H1 (cell line): ENCODE measurements at regions not wholly inside any gene's neighbourhood (a gene's known extent, or its start where the extent isn't known, plus 50 kb on each side); places are given as distances from the start of the nearest gene placed in this dataset.

ENCODE experiments used
- CTCF ChIA-PET: fragments of 300-600 bp; sonication (Branson Sonifier 250); formaldehyde crosslinking; loops from one replicate; lab custom pipeline; 2021; ENCODE audit not compliant: partially characterized antibody; lab: Charles Lee
- POLR2A ChIA-PET: fragments of 300-600 bp; sonication (Branson Sonifier 250); formaldehyde crosslinking; loops from one replicate; lab custom pipeline; 2021; ENCODE audit warnings: inconsistent platforms; ENCODE audit not compliant: partially characterized antibody; lab: Charles Lee
- DNase-seq, 2 experiments: peaks; one replicate each; pipeline versions ENCODE4 v3.0.0 to v3.0.0-alpha.2; 2010 to 2022; ENCODE audit warnings: low spot score in 2 of 2, low read depth in 1 of 2, mixed read lengths in 1 of 2
- FAIRE-seq: peaks from 2 replicates; lab custom pipeline; 2011; peaks lifted over from hg19 to GRCh38; lab: Jason Lieb, UNC
- H2AFZ ChIP-seq: 2 replicates; pipeline ENCODE4 v1.8.1; 2012; ENCODE audit warnings: low read length, inconsistent platforms
- H2AK5ac ChIP-seq: 2 replicates; pipeline ENCODE4 v1.6.1; 2013; ENCODE audit warnings: low read depth, low read length
- H2BK120ac ChIP-seq: replicated peaks from 2 replicates; pipeline ENCODE3; 2013; ENCODE audit warnings: low read depth, low read length, inconsistent platforms
- H2BK12ac ChIP-seq: 2 replicates; pipeline ENCODE4 v1.6.1; 2013; ENCODE audit warnings: low read depth, low read length
- H2BK15ac ChIP-seq: 2 replicates; pipeline ENCODE4 v1.6.1; 2013; ENCODE audit warnings: low read length
- H2BK20ac ChIP-seq: 2 replicates; pipeline ENCODE4 v1.6.1; 2013; ENCODE audit warnings: low read length
- H2BK5ac ChIP-seq: 2 replicates; pipeline ENCODE4 v1.6.1; 2013; ENCODE audit warnings: low read depth, low read length
- H3K14ac ChIP-seq: 2 replicates; pipeline ENCODE4 v1.6.1; 2013; ENCODE audit warnings: inconsistent platforms; ENCODE audit not compliant: insufficient read length
- H3K18ac ChIP-seq: 2 replicates; pipeline ENCODE4 v1.6.1; 2013; ENCODE audit warnings: low read length; ENCODE audit errors: extremely low read depth
- H3K23ac ChIP-seq: 2 replicates; pipeline ENCODE4 v1.6.1; 2013; ENCODE audit warnings: inconsistent platforms; ENCODE audit not compliant: insufficient read length
- H3K23me2 ChIP-seq: 2 replicates; pipeline ENCODE4 v1.6.1; 2013; ENCODE audit warnings: low read depth, low read length
- H3K27ac ChIP-seq: 2 replicates; pipeline ENCODE4 v1.6.1; 2011; ENCODE audit warnings: low read depth, low read length, inconsistent platforms
- H3K27me3 ChIP-seq, 4 experiments: replicated peaks in 1 of 4; 1 replicate in 1 of 4; 2 replicates in 3 of 4; pipeline versions ENCODE4 v1.6.1 to v1.8.1; 2011 to 2013; ENCODE audit warnings: low read length in 3 of 4, mild to moderate bottlenecking in 3 of 4, inconsistent platforms in 2 of 4, mixed read lengths in 2 of 4, moderate library complexity in 1 of 4; ENCODE audit not compliant: control insufficient read depth in 3 of 4, insufficient read depth in 3 of 4; ENCODE audit errors: extremely low read depth in 1 of 4
- H3K36me3 ChIP-seq, 4 experiments: 2 replicates each; pipeline versions ENCODE4 v1.6.1 to v1.8.1; 2011 to 2013; ENCODE audit warnings: mild to moderate bottlenecking in 4 of 4, low read length in 3 of 4, moderate library complexity in 2 of 4, control low read depth in 1 of 4, inconsistent platforms in 1 of 4; ENCODE audit not compliant: insufficient read depth in 4 of 4, control insufficient read depth in 2 of 4
- H3K4ac ChIP-seq: replicated peaks from 2 replicates; pipeline ENCODE3; 2013; ENCODE audit warnings: low read length, low read depth, mixed read lengths, inconsistent platforms; ENCODE audit not compliant: insufficient read length
- H3K4me1 ChIP-seq, 4 experiments: replicated peaks in 1 of 4; 1 replicate in 1 of 4; 2 replicates in 3 of 4; pipeline versions ENCODE4 v1.6.1 to v1.8.1; 2011 to 2013; ENCODE audit warnings: low read length in 3 of 4, inconsistent platforms in 2 of 4, mixed read lengths in 1 of 4; ENCODE audit not compliant: insufficient read depth in 4 of 4, control insufficient read depth in 3 of 4
- H3K4me2 ChIP-seq, 2 experiments: 2 replicates each; pipeline versions ENCODE4 v1.6.1 to v1.8.1; 2011 to 2013; ENCODE audit warnings: low read depth in 2 of 2, low read length in 2 of 2, control low read depth in 1 of 2, inconsistent platforms in 1 of 2, mild to moderate bottlenecking in 1 of 2; ENCODE audit not compliant: insufficient read depth in 1 of 2
- H3K4me3 ChIP-seq, 4 experiments: fragments of 200-600, 300-600 bp in 1 of 4; sonication (generic), shearing (Covaris generic), sonication (Bioruptor Twin) in 1 of 4; 2 replicates each; pipeline versions ENCODE4 v1.5.1 to v1.8.1; 2011 to 2016; ENCODE audit warnings: low read length in 4 of 4, low read depth in 3 of 4, control low read depth in 2 of 4, inconsistent platforms in 2 of 4, mild to moderate bottlenecking in 2 of 4, mixed read lengths in 1 of 4, moderate library complexity in 1 of 4; ENCODE audit not compliant: insufficient read depth in 2 of 4; ENCODE audit errors: extremely low read depth in 1 of 4
- H3K56ac ChIP-seq: replicated peaks from 2 replicates; pipeline ENCODE3; 2013; ENCODE audit warnings: low read depth, mild to moderate bottlenecking, mixed read lengths, low read length, inconsistent platforms; ENCODE audit not compliant: insufficient read length
- H3K79me1 ChIP-seq: 2 replicates; pipeline ENCODE4 v1.6.1; 2013; ENCODE audit warnings: low read depth, low read length, control low read depth
- H3K79me2 ChIP-seq, 2 experiments: 2 replicates each; pipeline versions ENCODE4 v1.6.1 to v1.8.1; 2012 to 2013; ENCODE audit warnings: low read length in 2 of 2, mild to moderate bottlenecking in 2 of 2, inconsistent platforms in 1 of 2; ENCODE audit not compliant: insufficient read depth in 2 of 2, control insufficient read depth in 1 of 2
- H3K9ac ChIP-seq, 4 experiments: replicated peaks in 1 of 4; 1 replicate in 1 of 4; 2 replicates in 3 of 4; pipeline versions ENCODE4 v1.6.1 to v1.8.1; 2011 to 2013; ENCODE audit warnings: low read depth in 3 of 4, low read length in 3 of 4, control low read depth in 2 of 4, mild to moderate bottlenecking in 2 of 4, moderate library complexity in 2 of 4, inconsistent platforms in 1 of 4; ENCODE audit errors: extremely low read depth in 1 of 4
- H3K9me3 ChIP-seq, 2 experiments: 2 replicates each; pipeline versions ENCODE4 v1.6.1 to v1.8.1; 2012 to 2013; ENCODE audit warnings: mild to moderate bottlenecking in 2 of 2, moderate library complexity in 2 of 2, control low read depth in 1 of 2, inconsistent platforms in 1 of 2, low read depth in 1 of 2, low read length in 1 of 2, mixed read lengths in 1 of 2; ENCODE audit not compliant: insufficient read depth in 2 of 2
- H4K20me1 ChIP-seq, 2 experiments: replicated peaks in 1 of 2; 2 replicates each; pipeline versions ENCODE3 to v1.8.1; 2011 to 2013; ENCODE audit warnings: inconsistent platforms in 2 of 2, low read length in 2 of 2, mild to moderate bottlenecking in 1 of 2; ENCODE audit not compliant: insufficient read depth in 2 of 2, control insufficient read depth in 1 of 2
- H4K5ac ChIP-seq: 2 replicates; pipeline ENCODE4 v1.6.1; 2013; ENCODE audit warnings: low read length, low read depth, mixed read lengths, inconsistent platforms; ENCODE audit not compliant: insufficient read length
- H4K8ac ChIP-seq: 2 replicates; pipeline ENCODE4 v1.8.0; 2013; ENCODE audit warnings: mild to moderate bottlenecking, moderate library complexity, low read length, inconsistent platforms; ENCODE audit not compliant: insufficient read depth; ENCODE audit errors: extremely low read depth
- H4K91ac ChIP-seq: replicated peaks from 2 replicates; pipeline ENCODE3; 2013; ENCODE audit warnings: low read length, mixed read lengths, inconsistent platforms; ENCODE audit not compliant: insufficient read length
- ASH2L ChIP-seq: fragments of 200-600, 300-600 bp; sonication (generic); IDR thresholded peaks from one replicate; pipeline ENCODE4 v1.7.1; 2017; ENCODE audit warnings: low read length
- BACH1 ChIP-seq: IDR thresholded peaks from 2 replicates; pipeline ENCODE4 v1.6.1; 2012; ENCODE audit warnings: low read length, improper control_type of control experiment
- EZH2 ChIP-seq: fragments of 200-600 bp; sonication (generic); IDR thresholded peaks from 2 replicates; pipeline ENCODE4 v1.7.1; 2012; ENCODE audit warnings: low read depth, mild to moderate bottlenecking, moderate library complexity, low read length, inconsistent platforms; ENCODE audit not compliant: severe bottlenecking
- KDM1A ChIP-seq: fragments of 200-600, 300-600 bp; sonication (generic); IDR thresholded peaks from 2 replicates; pipeline ENCODE4 v1.7.1; 2016; ENCODE audit warnings: mild to moderate bottlenecking, low read length, borderline replicate concordance
- KDM4A ChIP-seq: IDR thresholded peaks from one replicate; pipeline ENCODE4 v1.7.1; 2012; ENCODE audit warnings: low read depth, mild to moderate bottlenecking, moderate library complexity, low read length, inconsistent platforms; ENCODE audit not compliant: severe bottlenecking
- RAD21 ChIP-seq, 2 experiments: IDR thresholded peaks in 1 of 2; conservative IDR thresholded peaks in 1 of 2; 2 replicates each; pipeline ENCODE4 v1.6.1; 2011; ENCODE audit warnings: low read depth in 2 of 2, low read length in 2 of 2, improper control_type of control experiment in 1 of 2, inconsistent platforms in 1 of 2, mild to moderate bottlenecking in 1 of 2, moderate library complexity in 1 of 2
- SP1 ChIP-seq: IDR thresholded peaks from 2 replicates; pipeline ENCODE4 v1.6.1; 2011; ENCODE audit warnings: low read depth, low read length
- TEAD4 ChIP-seq: IDR thresholded peaks from 2 replicates; pipeline ENCODE4 v1.6.1; 2012; ENCODE audit warnings: low read depth, low read length, inconsistent platforms, mixed read lengths
- ZNF274 ChIP-seq: IDR thresholded peaks from 2 replicates; pipeline ENCODE4 v1.7.0; 2012; ENCODE audit warnings: low read length, borderline replicate concordance; ENCODE audit errors: extremely low read depth
- WGBS, 2 experiments: shearing (Covaris generic) in 1 of 2; methylation state at CpG; one replicate each; pipeline versions ENCODE4 v1.1.6 to v1.1.7; 2013 to 2015; ENCODE audit warnings: low lambda C conversion rate in 2 of 2, mixed read lengths in 2 of 2, inconsistent platforms in 1 of 2, low coverage in 1 of 2, missing lambda C conversion rate in 1 of 2; ENCODE audit not compliant: insufficient replicate concordance in 2 of 2, insufficient coverage in 1 of 2, insufficient read length in 1 of 2; ENCODE audit errors: extremely low coverage in 1 of 2, missing lambda C conversion rate in 1 of 2; 5-methylcytosine and 5-hydroxymethylcytosine counted together
- TF ChIP-seq, protein P1 (sequence below): IDR thresholded peaks from 2 replicates; pipeline ENCODE4 v1.6.1; 2012; ENCODE audit warnings: inconsistent platforms
- TF ChIP-seq, protein P2 (sequence below): IDR thresholded peaks from 2 replicates; pipeline ENCODE4 v1.6.1; 2012; ENCODE audit warnings: inconsistent platforms
- TF ChIP-seq, protein P3 (sequence below): IDR thresholded peaks from 2 replicates; pipeline ENCODE4 v1.6.1; 2011; ENCODE audit warnings: low read length, improper control_type of control experiment

DNA sequence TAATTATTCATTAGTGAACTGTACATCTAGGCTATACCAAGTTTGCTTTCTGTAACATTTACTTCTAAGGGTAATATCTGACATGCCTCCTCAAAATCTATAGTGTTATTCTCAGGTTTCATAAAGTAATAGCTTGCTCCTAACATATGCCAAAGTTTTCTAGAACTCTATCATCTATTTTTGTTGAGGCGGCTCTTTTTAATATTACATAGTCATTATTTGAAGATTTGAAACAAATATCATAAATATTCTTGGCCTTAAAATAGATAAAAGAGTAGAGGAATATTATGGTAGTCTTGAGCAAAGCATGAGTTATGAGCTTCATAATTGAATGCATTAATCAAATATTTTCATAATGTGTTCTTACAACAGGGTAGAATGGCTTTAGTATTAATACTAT lies 327.2 kb upstream of the KCND2 start:
- ChIA-PET CTCF (interaction anchor here (1.5 kb wide), 1 partner anchor 10 kb away, joined by 6 read pairs; no protein-coding TSS in a partner anchor), POLR2A (no interaction called here)
- no peaks in the 10 kb centered on the region for H4K20me1 ChIP-seq
- no peak overlapping the region for H3K23ac ChIP-seq
- no peak overlapping the region for H3K4me2 ChIP-seq
- H2AFZ ChIP-seq = no peak overlapping the region
- no peaks in the 10 kb centered on the region for H3K27me3 ChIP-seq
- no peak overlapping the region for H4K8ac ChIP-seq
- FAIRE-seq = no peak
- DNase-seq = no peak
- no peak overlapping the region for H3K18ac ChIP-seq
- no peak overlapping the region for H3K14ac ChIP-seq
- no peak overlapping the region for H4K91ac ChIP-seq
- H2AK5ac ChIP-seq = no peak overlapping the region
- H3K9ac ChIP-seq = no peak overlapping the region
- 100% methylated on average over 1 of the region's 1 CpG; no CpG with 5 or more reads in 1 of the 2 experiments for WGBS, 2 experiments
- no peaks in the 10 kb centered on the region for H3K23me2 ChIP-seq
- no peak overlapping the region for H2BK12ac ChIP-seq
- H2BK5ac ChIP-seq = no peak overlapping the region
- no peak overlapping the region for H2BK15ac ChIP-seq
- H3K56ac ChIP-seq = no peak overlapping the region
- H2BK120ac ChIP-seq = no peak overlapping the region
- H3K79me1 ChIP-seq = no peaks in the 10 kb centered on the region
- no peaks in the 10 kb centered on the region for H3K79me2 ChIP-seq
- H3K4ac ChIP-seq = no peak overlapping the region
- H4K5ac ChIP-seq = no peak overlapping the region
- H3K9me3 ChIP-seq = no peaks in the 10 kb centered on the region
- no peak overlapping the region for H3K27ac ChIP-seq
- no peak overlapping the region for H3K4me3 ChIP-seq
- H3K36me3 ChIP-seq = no peaks in the 10 kb centered on the region
- H2BK20ac ChIP-seq = no peak overlapping the region
- H3K4me1 ChIP-seq = no peaks in the 10 kb centered on the region
- TF ChIP-seq SP1 = no peak
- TF ChIP-seq, protein P1, sequence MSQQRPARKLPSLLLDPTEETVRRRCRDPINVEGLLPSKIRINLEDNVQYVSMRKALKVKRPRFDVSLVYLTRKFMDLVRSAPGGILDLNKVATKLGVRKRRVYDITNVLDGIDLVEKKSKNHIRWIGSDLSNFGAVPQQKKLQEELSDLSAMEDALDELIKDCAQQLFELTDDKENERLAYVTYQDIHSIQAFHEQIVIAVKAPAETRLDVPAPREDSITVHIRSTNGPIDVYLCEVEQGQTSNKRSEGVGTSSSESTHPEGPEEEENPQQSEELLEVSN = no peak
- TF ChIP-seq, protein P2, sequence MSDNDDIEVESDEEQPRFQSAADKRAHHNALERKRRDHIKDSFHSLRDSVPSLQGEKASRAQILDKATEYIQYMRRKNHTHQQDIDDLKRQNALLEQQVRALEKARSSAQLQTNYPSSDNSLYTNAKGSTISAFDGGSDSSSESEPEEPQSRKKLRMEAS = no peak
- TF ChIP-seq BACH1 = no peak
- no peak for TF ChIP-seq KDM4A
- TF ChIP-seq TEAD4 = no peak
- TF ChIP-seq ZNF274 = no peak
- TF ChIP-seq, protein P3, sequence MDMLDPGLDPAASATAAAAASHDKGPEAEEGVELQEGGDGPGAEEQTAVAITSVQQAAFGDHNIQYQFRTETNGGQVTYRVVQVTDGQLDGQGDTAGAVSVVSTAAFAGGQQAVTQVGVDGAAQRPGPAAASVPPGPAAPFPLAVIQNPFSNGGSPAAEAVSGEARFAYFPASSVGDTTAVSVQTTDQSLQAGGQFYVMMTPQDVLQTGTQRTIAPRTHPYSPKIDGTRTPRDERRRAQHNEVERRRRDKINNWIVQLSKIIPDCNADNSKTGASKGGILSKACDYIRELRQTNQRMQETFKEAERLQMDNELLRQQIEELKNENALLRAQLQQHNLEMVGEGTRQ = no peak
- no peak for TF ChIP-seq RAD21 (IDR thresholded peaks at IDR 0.05 in 1 of 2, conservative IDR thresholded peaks at IDR 0.05 in 1 of 2; ENCODE audit: low read depth in 2 of 2, low read length in 2 of 2)
- TF ChIP-seq KDM1A = no peak
- TF ChIP-seq EZH2 = no peak
- TF ChIP-seq ASH2L = no peak
